ENCODE measurements at regions not wholly inside any gene's neighbourhood (a gene's known extent, or its start where the extent isn't known, plus 50 kb on each side); places are given as distances from the start of the nearest gene placed in this dataset.

- no peaks in the 10 kb centered on the region for H3K27me3 ChIP-seq
- H3K27ac ChIP-seq, result no peak overlapping the region
- no peak for ATAC-seq
- TF ChIP-seq CTCF (IDR thresholded peaks at IDR 0.05) (no peak), POLR2A (IDR thresholded peaks at IDR 0.05) (no peak)
- no peak for DNase-seq
- no peaks in the 10 kb centered on the region for H3K36me3 ChIP-seq
- H3K4me3 ChIP-seq, result no peak overlapping the region
- H3K4me1 ChIP-seq, result no peaks in the 10 kb centered on the region
- intact Hi-C loops (cut with DNase I), result no loop called here
- no peaks in the 10 kb centered on the region for H3K9me3 ChIP-seq
Measured at GRCh38 chr10:63008491-63008890, 124.6 kb upstream of the NRBF2 start.

GRCh38 chr10:63007112-63007511 lies 126.0 kb upstream of the NRBF2 start:
- ATAC-seq, result no peak
- intact Hi-C loops (cut with DNase I), result no loop called here
- no peaks in the 10 kb centered on the region for H3K4me1 ChIP-seq
- 84% methylated on average over 9 of the region's 9 CpGs for WGBS (ENCODE audit: insufficient coverage, low coverage, low lambda C conversion rate, missing lambda C conversion rate)
- H3K9me3 ChIP-seq, result no peaks in the 10 kb centered on the region
- H3K36me3 ChIP-seq, result no peaks in the 10 kb centered on the region
- no peak for DNase-seq
- no peaks in the 10 kb centered on the region for H3K27me3 ChIP-seq
- no peak for TF ChIP-seq CTCF (IDR thresholded peaks at IDR 0.05)
- TF ChIP-seq POLR2A (IDR thresholded peaks at IDR 0.05), result no peak
- H3K27ac ChIP-seq, result no peak overlapping the region
- H3K4me3 ChIP-seq, result no peak overlapping the region

GRCh38 chr10:63005246-63005645 lies 127.9 kb upstream of the NRBF2 start:
- no peaks in the 10 kb centered on the region for H3K9me3 ChIP-seq
- intact Hi-C loops (cut with DNase I), result no loop called here
- H3K4me3 ChIP-seq, result no peak overlapping the region
- no peaks in the 10 kb centered on the region for H3K36me3 ChIP-seq
- DNase-seq (no peak), ATAC-seq (peak in 1 of 4 donors; percentile 33)
- no peak overlapping the region for H3K27ac ChIP-seq
- TF ChIP-seq CTCF (IDR thresholded peaks at IDR 0.05) (no peak), POLR2A (IDR thresholded peaks at IDR 0.05) (no peak)
- H3K27me3 ChIP-seq, result no peaks in the 10 kb centered on the region
- 70% methylated on average over 3 of the region's 3 CpGs for WGBS (ENCODE audit: insufficient coverage, low coverage, low lambda C conversion rate, missing lambda C conversion rate)
- H3K4me1 ChIP-seq, result no peaks in the 10 kb centered on the region

GRCh38 chr10:63003816-63004453 lies 129.2 kb upstream of the NRBF2 start:
- ATAC-seq (peak in 2 of 4 donors; percentile 45 to 54), DNase-seq (no peak)
- H3K9me3 ChIP-seq, result no peaks in the 10 kb centered on the region
- no peaks in the 10 kb centered on the region for H3K36me3 ChIP-seq
- no peaks in the 10 kb centered on the region for H3K27me3 ChIP-seq
- intact Hi-C loops (cut with DNase I), result no loop called here
- 58% methylated on average over 5 of the region's 5 CpGs for WGBS (ENCODE audit: insufficient coverage, low coverage, low lambda C conversion rate, missing lambda C conversion rate)
- H3K4me1 ChIP-seq, result no peaks in the 10 kb centered on the region
- TF ChIP-seq CTCF (IDR thresholded peaks at IDR 0.05) (peak; percentile 30 to 42 (median 36)), POLR2A (IDR thresholded peaks at IDR 0.05) (no peak)
- no peak overlapping the region for H3K4me3 ChIP-seq
- H3K27ac ChIP-seq, result no peak overlapping the region

- no peak overlapping the region for H3K4me3 ChIP-seq
- ATAC-seq (peak in 1 of 4 donors; percentile 25), DNase-seq (no peak)
- intact Hi-C loops (cut with DNase I), result loop anchor here in 1 of 2 donors (10.0 kb wide), 1 partner anchor 158 kb away; no protein-coding TSS in a partner anchor
- no peaks in the 10 kb centered on the region for H3K4me1 ChIP-seq
- no peak overlapping the region for H3K27ac ChIP-seq
- no peaks in the 10 kb centered on the region for H3K36me3 ChIP-seq
- no peak for TF ChIP-seq POLR2A (IDR thresholded peaks at IDR 0.05)
- TF ChIP-seq CTCF (IDR thresholded peaks at IDR 0.05), result no peak
- no peaks in the 10 kb centered on the region for H3K27me3 ChIP-seq
- no peaks in the 10 kb centered on the region for H3K9me3 ChIP-seq
- WGBS (ENCODE audit: insufficient coverage, low coverage, low lambda C conversion rate, missing lambda C conversion rate), result 33% methylated on average over 1 of the region's 3 CpGs
Measured at GRCh38 chr10:62996925-62997324, 136.2 kb upstream of the NRBF2 start.
